Activated CD4-positive, alpha-beta T cell treated with anti-CD3 and anti-CD28 coated beads for 36 hours (primary cell): ENCODE measurements at regions not wholly inside any gene's neighbourhood (a gene's known extent, or its start where the extent isn't known, plus 50 kb on each side); places are given as distances from the start of the nearest gene placed in this dataset.

Source experiments
- ATAC-seq: fragments of 200-7000 bp; cut with Tn5 transposase; one replicate; pipeline ENCODE4 v1.10.0; 2021; ENCODE audit warnings: mild to moderate bottlenecking, moderate library complexity
- CTCF ChIA-PET: fragments of 350-600 bp; sonication (Branson Sonifier 250); formaldehyde crosslinking; loops from one replicate; lab custom pipeline; 2021; ENCODE audit warnings: antibody characterized with exemption; lab: Charles Lee
- POLR2A ChIA-PET: fragments of 350-600 bp; sonication (Branson Sonifier 250); formaldehyde crosslinking; loops from one replicate; lab custom pipeline; 2021; ENCODE audit warnings: antibody characterized with exemption, inconsistent platforms; lab: Charles Lee
- DNase-seq: peaks from one replicate; pipeline ENCODE4 v3.0.0-alpha.2; 2020
- H3K27ac Mint-ChIP-seq: one replicate; pipeline ENCODE4 v1.8.0; 2021; ENCODE audit warnings: mixed read lengths
- H3K27me3 Mint-ChIP-seq: one replicate; pipeline ENCODE4 v1.8.0; 2021; ENCODE audit warnings: mixed read lengths
- H3K36me3 Mint-ChIP-seq: one replicate; pipeline ENCODE4 v1.8.0; 2021; ENCODE audit warnings: low read depth, mixed read lengths
- H3K4me1 Mint-ChIP-seq: one replicate; pipeline ENCODE4 v1.8.0; 2021; ENCODE audit warnings: mixed read lengths
- H3K4me3 Mint-ChIP-seq: one replicate; pipeline ENCODE4 v1.8.0; 2021; ENCODE audit warnings: mild to moderate bottlenecking, moderate library complexity, mixed read lengths
- H3K9me3 Mint-ChIP-seq: one replicate; pipeline ENCODE4 v1.8.0; 2021; ENCODE audit warnings: low read depth, mixed read lengths
- intact Hi-C, 2 experiments: fragments of 100-400 bp; cut with DNase I in 1 of 2; cut with micrococcal nuclease in 1 of 2; formaldehyde crosslinking; loops; one replicate each; pipeline versions ENCODE4 v1.14.2 to v1.15.1; 2022 to 2024; cut with DNase I, micrococcal nuclease

DNA sequence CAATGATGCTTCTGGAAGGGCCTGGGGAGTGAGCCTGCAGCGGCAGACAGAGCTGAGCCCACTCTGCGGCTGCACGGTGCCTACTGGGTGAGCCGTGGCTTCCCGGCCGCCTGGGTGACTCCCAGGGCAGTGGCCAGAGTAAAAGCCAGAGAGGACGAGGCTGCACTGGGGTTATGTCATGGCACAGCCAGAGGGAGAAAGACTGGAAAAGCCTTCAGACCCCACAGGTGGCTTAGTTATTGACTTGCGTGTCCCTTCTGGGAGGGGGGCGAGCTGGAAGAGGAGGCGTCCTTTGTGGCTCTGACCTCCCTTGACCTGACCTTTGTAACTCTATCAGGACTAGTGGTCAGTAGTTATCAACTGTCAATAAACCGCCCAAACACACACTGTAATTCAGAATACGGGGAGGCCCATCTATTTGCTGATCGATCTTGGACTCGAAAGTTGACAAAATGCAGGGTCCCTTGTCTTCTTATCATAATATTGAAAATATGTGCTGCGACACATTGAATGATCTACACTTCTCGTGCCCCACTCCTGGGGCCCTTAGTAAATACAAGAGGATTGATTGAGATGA is 385.9 kb upstream of the ZFHX3 start:
- H3K9me3 Mint-ChIP-seq, result no peaks in the 10 kb centered on the region
- no peaks in the 10 kb centered on the region for H3K36me3 Mint-ChIP-seq
- H3K27ac Mint-ChIP-seq, result no peak overlapping the region
- peaks cover 2% of the 10 kb centered on the region for H3K27me3 Mint-ChIP-seq
- intact Hi-C loops, result no loop called here
- no peaks in the 10 kb centered on the region for H3K4me1 Mint-ChIP-seq
- ChIA-PET CTCF (no interaction called here), POLR2A (no interaction called here)
- DNase-seq (no peak), ATAC-seq (no peak)
- H3K4me3 Mint-ChIP-seq, result no peak overlapping the region

DNA sequence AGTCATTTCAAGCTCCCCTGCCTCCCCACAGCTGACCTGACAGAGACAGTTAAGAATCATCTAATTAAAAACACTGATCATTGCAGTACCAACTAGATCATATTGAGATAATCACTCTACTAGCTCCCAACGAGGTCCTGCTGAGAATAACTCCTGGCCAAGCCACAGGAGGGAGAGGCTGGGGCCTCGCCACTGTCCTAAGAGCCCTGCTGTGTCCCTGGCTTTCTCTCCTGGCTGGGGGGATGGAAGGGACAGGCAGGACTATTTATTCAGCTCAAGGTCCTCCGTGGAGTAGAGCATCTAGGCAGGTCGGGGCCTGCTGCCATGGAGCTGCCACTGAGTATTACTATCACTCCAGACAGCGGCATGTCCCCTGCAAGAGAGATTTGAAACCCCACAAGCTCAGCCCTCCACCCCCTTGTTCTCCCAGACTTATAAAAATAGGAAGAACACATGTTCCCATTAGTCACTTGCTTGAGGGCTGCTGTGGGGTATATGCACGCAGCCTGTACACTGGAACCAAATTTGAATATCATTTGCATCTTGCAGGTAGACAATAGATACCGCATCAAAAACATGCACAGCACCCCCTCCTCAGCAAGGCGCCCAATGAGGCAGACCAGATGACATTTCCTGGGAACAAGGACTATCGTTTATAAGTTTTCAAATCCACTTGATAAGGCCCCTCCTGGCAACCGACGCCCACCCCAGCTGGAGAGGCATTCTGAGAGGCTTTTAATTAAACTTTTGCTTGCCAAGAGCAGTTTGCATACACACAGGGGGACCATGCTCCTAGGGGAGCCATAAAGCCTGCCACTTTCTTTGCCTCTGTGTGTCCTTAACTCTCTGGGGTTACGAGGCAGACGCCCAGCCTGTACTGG is 385.2 kb upstream of the ZFHX3 start:
- H3K27ac Mint-ChIP-seq, result no peak overlapping the region
- H3K9me3 Mint-ChIP-seq, result no peaks in the 10 kb centered on the region
- no peak overlapping the region for H3K4me3 Mint-ChIP-seq
- H3K36me3 Mint-ChIP-seq, result no peaks in the 10 kb centered on the region
- H3K4me1 Mint-ChIP-seq, result no peaks in the 10 kb centered on the region
- CTCF ChIA-PET, result no interaction called here
- peaks cover 2% of the 10 kb centered on the region for H3K27me3 Mint-ChIP-seq
- ATAC-seq (no peak), DNase-seq (no peak)
- intact Hi-C loops, result no loop called here
- POLR2A ChIA-PET, result no interaction called here

DNA sequence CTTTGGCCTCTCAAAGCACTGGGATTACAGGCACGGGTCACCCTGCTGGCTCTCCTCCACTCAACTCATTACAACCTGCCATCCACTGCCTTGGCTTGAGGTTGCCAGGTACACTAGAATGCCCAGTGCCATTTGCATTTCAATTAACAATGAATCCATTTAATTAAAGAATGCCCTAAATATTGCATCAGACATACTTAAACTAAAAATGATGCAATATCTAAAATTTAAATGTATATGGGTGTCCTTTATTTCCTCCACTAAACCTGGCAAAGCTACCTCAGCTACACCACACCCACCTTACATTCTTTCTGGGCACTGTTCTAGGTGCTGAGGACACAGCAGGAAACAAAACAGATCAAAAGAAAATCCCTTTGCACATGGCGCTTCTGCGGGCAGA is 382.2 kb upstream of the ZFHX3 start:
- CTCF ChIA-PET, result interaction anchor here (0.5 kb wide), 1 partner anchor 161 kb away, joined by 3 read pairs; no protein-coding TSS in a partner anchor
- H3K4me3 Mint-ChIP-seq, result no peak overlapping the region
- DNase-seq, result no peak
- intact Hi-C loops, result no loop called here
- POLR2A ChIA-PET, result no interaction called here
- no peaks in the 10 kb centered on the region for H3K9me3 Mint-ChIP-seq
- H3K4me1 Mint-ChIP-seq, result no peaks in the 10 kb centered on the region
- no peaks in the 10 kb centered on the region for H3K36me3 Mint-ChIP-seq
- no peak overlapping the region for H3K27ac Mint-ChIP-seq
- H3K27me3 Mint-ChIP-seq, result peaks cover 4% of the 10 kb centered on the region
- no peak for ATAC-seq

DNA sequence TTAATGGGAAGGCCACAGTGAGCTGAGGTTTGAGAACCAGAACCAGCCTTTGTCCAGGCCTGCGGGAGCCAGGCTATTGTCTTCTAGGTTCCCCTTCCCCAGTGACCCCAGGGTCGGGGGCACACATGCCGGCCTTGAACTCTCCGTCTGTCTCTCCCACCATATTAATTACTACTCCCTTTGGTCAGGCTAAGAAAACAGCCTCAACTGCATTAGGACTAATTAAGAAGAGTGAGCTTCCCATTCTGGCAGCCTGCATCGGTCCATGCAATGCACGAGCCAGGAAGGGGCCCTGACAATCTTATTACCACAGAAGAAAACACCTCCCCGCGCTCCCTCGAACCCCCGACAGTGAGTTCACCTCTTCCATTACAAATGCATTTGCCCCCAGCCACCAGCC is 380.2 kb upstream of the ZFHX3 start:
- POLR2A ChIA-PET, result no interaction called here
- Mint-ChIP-seq H3K9me3 (no peaks in the 10 kb centered on the region), H3K4me1 (no peaks in the 10 kb centered on the region), H3K4me3 (no peak overlapping the region), H3K27ac (no peak overlapping the region), H3K36me3 (no peaks in the 10 kb centered on the region), H3K27me3 (peaks cover 4% of the 10 kb centered on the region)
- intact Hi-C loops, result no loop called here
- CTCF ChIA-PET, result no interaction called here
- no peak for DNase-seq
- ATAC-seq, result no peak

DNA sequence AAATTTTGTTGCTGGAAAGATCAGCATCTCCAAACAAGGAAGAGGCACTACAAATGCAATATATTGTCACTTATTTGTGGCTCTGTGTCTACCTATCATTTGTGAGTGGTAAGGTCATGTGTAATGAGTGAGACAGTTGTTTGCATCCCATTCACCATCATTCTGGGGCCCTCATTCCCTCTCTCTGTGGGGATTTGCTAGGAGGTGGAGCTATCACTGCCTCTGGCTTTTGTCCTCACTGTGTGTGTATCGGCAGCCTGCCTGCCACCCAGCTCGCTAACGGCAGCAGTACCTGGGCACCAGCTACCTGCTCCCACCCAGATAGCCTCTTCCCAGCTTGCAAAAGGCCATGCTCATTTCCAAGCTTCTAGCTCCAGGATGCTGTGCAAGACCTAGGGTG is 379.2 kb upstream of the ZFHX3 start:
- CTCF ChIA-PET, result no interaction called here
- no peaks in the 10 kb centered on the region for H3K9me3 Mint-ChIP-seq
- ATAC-seq (no peak), DNase-seq (no peak)
- POLR2A ChIA-PET, result no interaction called here
- H3K27me3 Mint-ChIP-seq, result peaks cover 4% of the 10 kb centered on the region
- no peak overlapping the region for H3K27ac Mint-ChIP-seq
- intact Hi-C loops, result no loop called here
- H3K36me3 Mint-ChIP-seq, result no peaks in the 10 kb centered on the region
- H3K4me3 Mint-ChIP-seq, result no peak overlapping the region
- H3K4me1 Mint-ChIP-seq, result no peaks in the 10 kb centered on the region

DNA sequence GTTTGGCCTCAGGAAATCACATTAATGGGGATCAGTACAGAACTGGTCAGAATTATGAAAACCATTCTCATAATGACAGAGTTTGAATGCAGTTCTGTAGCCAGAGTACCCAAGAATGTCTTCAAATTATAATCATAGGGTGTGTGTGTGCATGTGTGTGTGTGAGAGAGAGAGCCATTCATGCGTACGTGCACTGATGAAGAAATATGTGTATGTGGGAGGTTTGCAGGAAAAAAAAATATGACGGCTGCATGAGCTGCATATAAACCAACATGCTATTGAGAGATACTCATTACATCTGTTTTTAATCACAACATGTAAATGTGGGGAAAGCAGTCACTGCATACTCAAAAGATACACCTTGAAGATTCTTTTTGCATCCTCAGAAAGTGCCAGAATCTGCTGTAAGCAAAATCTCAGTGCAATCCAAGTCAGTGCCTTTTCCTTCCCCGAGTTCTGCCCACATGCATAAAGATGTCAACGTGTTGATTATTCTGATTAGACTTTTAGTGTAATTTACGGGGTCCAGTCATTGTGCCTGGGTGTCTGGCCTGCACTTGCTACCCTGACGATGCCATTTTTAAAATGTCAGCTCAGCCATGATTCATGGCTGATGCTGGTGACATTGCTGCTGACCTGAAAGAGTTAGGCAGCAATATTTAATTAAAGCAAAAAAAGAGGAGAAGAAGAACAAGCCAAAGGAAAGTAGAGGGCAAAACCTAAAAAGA is 378.7 kb upstream of the ZFHX3 start:
- ATAC-seq (no peak), DNase-seq (no peak)
- CTCF ChIA-PET, result no interaction called here
- Mint-ChIP-seq H3K4me3 (no peak overlapping the region), H3K9me3 (no peaks in the 10 kb centered on the region), H3K27ac (no peak overlapping the region), H3K36me3 (no peaks in the 10 kb centered on the region), H3K27me3 (peaks cover 4% of the 10 kb centered on the region), H3K4me1 (no peaks in the 10 kb centered on the region)
- POLR2A ChIA-PET, result no interaction called here
- intact Hi-C loops, result no loop called here

DNA sequence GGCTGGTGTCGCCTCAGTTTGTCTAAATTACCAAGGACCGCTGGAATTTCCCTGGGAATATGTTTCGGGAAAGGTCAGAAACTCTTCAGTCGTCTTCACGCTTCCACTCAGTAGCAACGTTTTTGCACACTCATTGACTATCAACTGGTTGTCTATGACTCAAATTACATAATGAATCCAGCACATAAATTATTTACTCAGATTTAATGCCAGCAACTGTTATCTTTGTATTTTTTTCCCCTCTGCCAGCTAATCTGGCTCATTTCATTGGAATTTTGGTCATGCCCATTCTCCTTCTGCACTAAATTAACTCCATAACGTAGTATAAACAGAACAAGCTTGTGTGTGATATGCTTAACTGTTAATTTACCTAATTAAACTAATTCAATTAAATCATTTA is 372.7 kb upstream of the ZFHX3 start:
- no peaks in the 10 kb centered on the region for H3K27me3 Mint-ChIP-seq
- intact Hi-C loops, result no loop called here
- H3K27ac Mint-ChIP-seq, result no peak overlapping the region
- H3K4me3 Mint-ChIP-seq, result no peak overlapping the region
- ChIA-PET CTCF (no interaction called here), POLR2A (no interaction called here)
- no peaks in the 10 kb centered on the region for H3K4me1 Mint-ChIP-seq
- H3K9me3 Mint-ChIP-seq, result peaks cover 2% of the 10 kb centered on the region
- ATAC-seq (no peak), DNase-seq (no peak)
- H3K36me3 Mint-ChIP-seq, result no peaks in the 10 kb centered on the region

DNA sequence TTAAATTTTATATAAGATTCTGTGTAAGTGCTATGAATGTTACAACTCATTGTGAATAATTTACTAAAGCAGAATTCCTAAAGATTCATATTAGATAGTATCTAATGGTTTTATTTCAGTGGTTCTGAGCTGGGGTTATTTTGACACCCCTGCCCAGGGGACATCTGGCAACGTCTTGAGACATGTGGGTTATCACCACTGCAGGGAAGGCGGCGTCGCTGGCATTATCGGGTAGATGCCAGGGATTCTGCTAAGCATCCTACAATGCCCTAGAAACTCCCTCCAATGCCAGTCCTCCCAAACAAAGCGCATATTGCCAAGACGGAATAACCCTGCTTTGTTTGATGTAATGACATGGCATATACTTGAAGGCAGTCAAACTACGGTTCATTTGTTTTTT is 372.3 kb upstream of the ZFHX3 start:
- no peak for DNase-seq
- ATAC-seq, result no peak
- intact Hi-C loops, result no loop called here
- Mint-ChIP-seq H3K27me3 (no peaks in the 10 kb centered on the region), H3K36me3 (no peaks in the 10 kb centered on the region), H3K9me3 (peaks cover 2% of the 10 kb centered on the region), H3K27ac (no peak overlapping the region), H3K4me3 (no peak overlapping the region), H3K4me1 (no peaks in the 10 kb centered on the region)
- CTCF ChIA-PET, result no interaction called here
- POLR2A ChIA-PET, result no interaction called here

DNA sequence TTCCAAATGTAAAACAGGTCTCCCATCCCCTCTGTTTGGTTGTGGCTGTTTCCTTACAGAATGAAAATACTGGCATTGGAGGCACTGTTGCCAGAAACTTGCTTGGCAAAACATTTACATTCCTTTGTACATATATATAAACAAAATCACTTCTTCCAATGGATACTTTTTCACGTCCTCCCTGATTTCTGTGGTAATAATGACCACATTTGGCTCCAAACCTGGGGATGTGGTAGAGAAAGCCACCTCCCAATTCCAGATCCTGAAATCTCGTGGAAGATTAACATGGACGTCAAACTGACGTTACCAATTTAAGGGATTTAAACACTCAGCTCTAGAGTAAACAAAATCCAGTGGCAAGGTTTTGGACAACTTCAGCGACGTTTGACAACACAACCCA is 370.8 kb upstream of the ZFHX3 start:
- Mint-ChIP-seq H3K27me3 (no peaks in the 10 kb centered on the region), H3K36me3 (no peaks in the 10 kb centered on the region), H3K4me1 (no peaks in the 10 kb centered on the region), H3K9me3 (peaks cover 2% of the 10 kb centered on the region), H3K27ac (no peak overlapping the region), H3K4me3 (no peak overlapping the region)
- ChIA-PET POLR2A (no interaction called here), CTCF (no interaction called here)
- ATAC-seq, result no peak
- intact Hi-C loops, result no loop called here
- no peak for DNase-seq

DNA sequence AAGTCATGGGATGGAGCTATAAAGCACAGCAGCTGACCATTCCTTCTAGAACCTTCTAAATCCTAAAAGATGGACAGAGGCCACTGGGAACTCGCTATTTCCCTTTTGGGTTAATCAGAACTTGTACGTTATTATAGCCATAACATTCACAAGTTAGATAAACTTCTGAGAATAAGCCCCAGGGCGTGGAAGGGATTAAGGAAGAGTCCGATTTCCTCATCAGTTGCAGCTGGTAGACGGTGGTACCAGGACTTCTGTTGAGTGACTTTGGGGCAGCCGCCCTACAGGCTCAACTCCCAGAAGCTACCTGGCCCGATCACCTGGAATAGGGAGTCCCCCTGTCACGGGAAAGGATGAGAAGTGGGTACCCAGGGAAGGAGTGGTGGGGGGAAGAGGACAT is 370.1 kb upstream of the ZFHX3 start:
- Mint-ChIP-seq H3K36me3 (no peaks in the 10 kb centered on the region), H3K4me3 (no peak overlapping the region), H3K27ac (no peak overlapping the region), H3K4me1 (no peaks in the 10 kb centered on the region), H3K9me3 (peaks cover 2% of the 10 kb centered on the region), H3K27me3 (no peaks in the 10 kb centered on the region)
- CTCF ChIA-PET, result no interaction called here
- intact Hi-C loops, result no loop called here
- POLR2A ChIA-PET, result no interaction called here
- ATAC-seq (no peak), DNase-seq (no peak)

DNA sequence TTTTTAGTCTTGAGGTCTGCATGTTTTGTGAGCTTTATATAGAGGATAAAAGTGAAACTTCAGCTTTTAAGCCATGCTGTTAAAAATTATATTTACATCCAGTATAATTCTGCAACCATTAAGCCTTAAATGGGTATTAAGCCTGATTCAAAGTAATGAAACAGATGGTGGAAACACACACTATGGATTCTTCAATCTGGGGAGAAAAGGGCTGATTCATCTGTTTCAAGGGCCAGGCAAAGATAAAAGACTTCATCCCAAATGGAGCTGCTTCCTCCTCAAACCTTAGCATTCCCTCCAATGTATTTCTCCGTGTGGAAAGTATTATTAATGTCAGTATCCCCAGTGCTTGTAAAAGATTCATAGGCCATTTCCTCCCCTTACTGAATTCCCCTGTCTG is 367.4 kb upstream of the ZFHX3 start:
- Mint-ChIP-seq H3K36me3 (no peaks in the 10 kb centered on the region), H3K4me1 (no peaks in the 10 kb centered on the region), H3K9me3 (peaks cover 2% of the 10 kb centered on the region), H3K4me3 (no peak overlapping the region), H3K27me3 (no peaks in the 10 kb centered on the region), H3K27ac (no peak overlapping the region)
- ATAC-seq (no peak), DNase-seq (no peak)
- POLR2A ChIA-PET, result no interaction called here
- intact Hi-C loops, result no loop called here
- CTCF ChIA-PET, result no interaction called here

DNA sequence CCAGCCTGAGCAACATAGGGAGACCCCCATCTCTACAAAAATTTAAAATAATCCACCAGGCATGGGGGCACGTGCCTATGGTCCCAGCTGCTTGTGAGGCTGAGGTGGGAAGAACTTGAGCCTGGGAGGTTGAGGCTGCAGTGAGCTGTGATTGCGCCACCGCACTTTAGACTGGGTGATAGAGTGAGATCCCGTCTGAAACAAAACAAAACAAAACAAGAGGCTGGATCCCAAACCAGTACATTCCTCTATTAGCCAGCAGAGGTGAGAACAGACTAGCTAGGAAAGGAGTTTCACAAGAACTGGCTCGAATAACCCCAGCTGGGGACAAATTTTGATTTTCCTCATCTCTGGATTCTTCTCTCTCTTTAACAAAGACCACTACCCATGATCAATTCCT is 366.7 kb upstream of the ZFHX3 start:
- H3K27ac Mint-ChIP-seq, result no peak overlapping the region
- intact Hi-C loops, result no loop called here
- no peak overlapping the region for H3K4me3 Mint-ChIP-seq
- no peaks in the 10 kb centered on the region for H3K27me3 Mint-ChIP-seq
- no peaks in the 10 kb centered on the region for H3K36me3 Mint-ChIP-seq
- ATAC-seq (no peak), DNase-seq (no peak)
- ChIA-PET POLR2A (no interaction called here), CTCF (no interaction called here)
- H3K9me3 Mint-ChIP-seq, result peaks cover 2% of the 10 kb centered on the region
- no peaks in the 10 kb centered on the region for H3K4me1 Mint-ChIP-seq
